ENCODE measurements at regions not wholly inside any gene's neighbourhood (a gene's known extent, or its start where the extent isn't known, plus 50 kb on each side); places are given as distances from the start of the nearest gene placed in this dataset.

DNA sequence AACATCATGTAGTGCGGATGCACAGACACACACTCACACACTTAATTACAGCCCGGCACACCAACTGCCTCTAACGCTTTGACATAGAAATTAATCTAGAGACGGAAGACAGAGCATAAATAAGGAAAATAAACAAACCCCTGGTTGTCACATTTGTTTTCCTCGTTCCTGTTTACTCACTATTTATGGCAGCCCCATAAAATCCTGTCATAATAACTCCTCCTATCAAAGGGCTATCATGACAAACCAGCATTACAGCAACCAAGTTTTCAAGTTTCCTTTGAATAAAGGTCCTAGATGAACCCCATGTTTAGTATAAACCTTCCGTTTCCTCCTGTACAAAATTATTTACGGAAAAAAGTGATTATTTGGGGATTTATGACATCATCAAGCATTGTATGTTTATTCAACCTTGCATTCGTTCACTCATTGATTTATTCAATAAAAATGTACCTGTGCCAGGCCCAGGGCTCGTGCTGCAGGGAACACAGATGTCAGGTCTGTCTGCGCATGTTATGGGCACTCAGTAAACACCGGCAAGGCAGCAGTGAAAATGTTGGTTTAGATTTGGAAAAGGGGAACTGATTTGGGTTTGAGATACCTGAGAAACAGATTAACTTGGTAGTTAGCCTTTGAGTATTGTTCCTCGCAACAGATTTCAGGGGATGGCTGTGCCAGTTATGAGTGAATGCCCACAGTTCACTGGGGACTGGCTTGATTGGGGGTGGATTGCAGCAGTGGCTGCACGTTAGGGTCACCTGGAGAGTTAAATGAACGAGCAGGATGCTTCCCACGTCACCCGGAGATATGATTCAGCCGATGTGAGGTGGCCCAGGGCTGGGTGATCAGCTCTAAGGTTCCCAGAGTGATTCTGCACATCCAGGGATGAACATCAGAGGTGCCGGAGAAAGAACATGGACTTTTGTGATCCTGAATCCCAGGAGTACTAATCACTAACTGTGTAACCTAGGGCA lies 295.3 kb upstream of the FOXQ1 start:
- TF ChIP-seq EP300 (IDR thresholded peaks at IDR 0.05), result no peak
- TF ChIP-seq POLR2A (IDR thresholded peaks at IDR 0.05), result no peak
